IPS-20b (cell line): ENCODE measurements at regions not wholly inside any gene's neighbourhood (a gene's known extent, or its start where the extent isn't known, plus 50 kb on each side); places are given as distances from the start of the nearest gene placed in this dataset.
"Not testable (repeated sequence)": the region's sequence is repeated elsewhere in the genome, so short reads cannot be mapped to it uniquely, and the experiment has no call there.

ENCODE experiments used
- H3K27ac ChIP-seq: one replicate; pipeline ENCODE4 v1.5.1; 2013; ENCODE audit warnings: low read length
- H3K27me3 ChIP-seq: 2 replicates; pipeline ENCODE4 v1.6.1; 2013; ENCODE audit warnings: mild to moderate bottlenecking, low read length, inconsistent platforms; ENCODE audit not compliant: insufficient read depth
- H3K36me3 ChIP-seq: 2 replicates; pipeline ENCODE4 v1.6.1; 2013; ENCODE audit warnings: low read depth, mild to moderate bottlenecking, inconsistent platforms, low read length, moderate library complexity; ENCODE audit not compliant: insufficient read depth
- H3K4me1 ChIP-seq: 2 replicates; pipeline ENCODE4 v1.6.1; 2013; ENCODE audit warnings: mild to moderate bottlenecking, control low read depth, inconsistent platforms, low read length, moderate library complexity; ENCODE audit not compliant: insufficient read depth
- H3K4me3 ChIP-seq: 2 replicates; pipeline ENCODE4 v1.5.1; 2013; ENCODE audit warnings: mild to moderate bottlenecking, low read length, inconsistent platforms
- H3K9ac ChIP-seq: 2 replicates; pipeline ENCODE4 v1.6.1; 2013; ENCODE audit warnings: low read depth, mild to moderate bottlenecking, inconsistent platforms, low read length, moderate library complexity
- H3K9me3 ChIP-seq: 2 replicates; pipeline ENCODE4 v1.6.1; 2013; ENCODE audit warnings: mild to moderate bottlenecking, low read depth, low read length, inconsistent platforms; ENCODE audit not compliant: insufficient read depth

DNA sequence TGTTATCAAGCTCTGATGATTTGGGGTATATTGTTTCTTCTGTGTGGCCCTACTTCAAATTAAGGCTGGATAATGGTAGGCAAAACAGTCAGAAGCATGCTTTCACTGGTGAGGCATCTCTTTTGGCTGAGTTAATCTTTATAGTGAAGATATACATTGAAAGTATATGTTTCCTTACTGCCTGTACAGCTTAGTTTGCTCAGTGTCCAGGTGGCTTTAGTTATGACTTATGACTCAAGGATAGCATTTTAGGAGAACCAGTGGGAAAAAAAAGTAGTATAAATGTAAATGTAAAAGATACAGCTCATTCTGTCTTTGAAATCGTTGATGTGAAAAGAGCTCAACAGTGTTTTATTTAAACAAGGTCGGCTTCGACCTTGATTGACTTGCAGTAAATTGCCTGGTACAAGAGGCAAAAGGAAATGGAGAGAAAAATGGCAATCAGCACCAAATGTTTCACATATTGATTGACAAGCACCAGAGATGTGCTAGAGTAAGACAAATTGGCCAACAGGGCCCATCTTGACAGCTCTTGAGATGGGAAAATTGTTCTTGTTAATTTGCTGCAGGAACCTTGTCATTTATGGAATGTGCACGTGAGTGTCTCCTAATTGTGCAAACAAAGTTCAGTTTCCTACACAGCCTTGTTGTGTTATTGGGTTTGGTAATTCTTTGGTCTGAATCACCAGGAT is 447.4 kb upstream of the WWC1 start:
- Histone ChIP-seq H3K9me3 (no peaks in the 10 kb centered on the region), H3K4me3 (no peak overlapping the region), H3K27ac (no peak overlapping the region), H3K27me3 (no peaks in the 10 kb centered on the region), H3K4me1 (peaks cover 4% of the 10 kb centered on the region; the same call in 1 of the 2 replicates), H3K9ac (no peak overlapping the region), H3K36me3 (no peaks in the 10 kb centered on the region)

DNA sequence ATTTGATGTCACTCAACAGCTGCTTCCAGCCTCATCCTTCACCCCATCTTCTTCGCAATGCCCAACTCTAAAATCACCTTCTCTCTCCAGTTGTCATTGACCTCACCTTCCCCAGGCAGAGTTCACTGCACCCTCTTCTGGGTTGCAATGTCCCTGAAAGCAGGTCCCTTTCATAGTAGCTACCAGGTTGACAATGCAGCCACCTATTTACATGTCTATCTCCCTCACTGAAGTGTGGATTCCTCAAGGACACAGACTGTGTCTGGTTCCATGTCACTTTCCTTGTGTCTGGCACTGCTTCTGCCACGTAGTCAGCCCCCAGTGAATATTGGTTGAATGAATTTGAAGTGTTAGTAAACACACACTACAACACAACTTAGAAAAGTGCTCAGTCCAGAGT is 445.5 kb upstream of the WWC1 start:
- no peak overlapping the region for H3K4me3 ChIP-seq
- H3K36me3 ChIP-seq: no peaks in the 10 kb centered on the region
- no peak overlapping the region for H3K9ac ChIP-seq
- H3K27me3 ChIP-seq: no peaks in the 10 kb centered on the region
- no peaks in the 10 kb centered on the region for H3K9me3 ChIP-seq
- H3K27ac ChIP-seq: no peak overlapping the region
- H3K4me1 ChIP-seq: peaks cover 3% of the 10 kb centered on the region; the same call in 1 of the 2 replicates

DNA sequence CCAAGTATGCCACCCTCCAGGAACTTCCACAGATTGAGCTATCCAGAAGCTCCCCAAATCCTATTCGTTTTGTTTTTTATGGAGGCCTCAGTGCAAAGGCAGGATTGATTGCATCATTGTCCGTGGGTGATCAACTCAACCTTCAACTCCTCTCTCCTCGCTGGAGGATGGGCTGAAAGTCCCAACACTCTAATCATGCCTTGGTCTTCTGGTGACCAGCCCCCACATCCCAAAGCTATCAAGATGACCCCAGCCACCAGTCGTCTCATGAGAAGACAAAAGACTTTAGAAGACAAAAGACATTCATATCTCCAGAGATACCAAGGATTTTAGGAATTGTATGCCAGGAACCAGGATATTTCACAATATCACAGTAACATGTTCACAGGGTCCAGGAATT is 441.6 kb upstream of the WWC1 start:
- H3K27ac ChIP-seq: no peak overlapping the region

DNA sequence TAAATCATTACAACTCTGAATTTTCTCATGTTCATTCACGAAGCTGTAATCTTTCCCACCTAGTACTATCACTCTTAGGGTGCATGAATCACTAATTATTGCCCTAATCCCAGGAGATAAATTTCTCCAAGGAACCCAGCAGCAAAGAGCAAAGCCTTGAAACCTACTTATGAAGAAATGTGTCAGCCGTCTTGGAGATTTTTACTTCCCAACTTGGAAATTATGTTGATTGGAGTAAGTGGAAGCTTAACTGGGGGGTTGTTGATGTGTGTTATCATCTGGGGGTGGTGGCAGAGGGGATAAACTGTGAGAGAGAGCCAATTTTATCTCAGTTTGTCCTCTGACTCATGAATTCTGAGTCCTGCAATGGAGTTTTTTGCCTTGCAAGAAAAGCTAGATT is 440.5 kb upstream of the WWC1 start:
- no peak overlapping the region for H3K27ac ChIP-seq
- H3K27me3 ChIP-seq: no peaks in the 10 kb centered on the region
- no peaks in the 10 kb centered on the region for H3K36me3 ChIP-seq
- no peaks in the 10 kb centered on the region for H3K9me3 ChIP-seq
- no peak overlapping the region for H3K9ac ChIP-seq
- peaks cover 1% of the 10 kb centered on the region; the same call in 1 of the 2 replicates for H3K4me1 ChIP-seq
- no peak overlapping the region for H3K4me3 ChIP-seq

More for the DNA sequence above, 441.6 kb upstream of the WWC1 start:
- Histone ChIP-seq H3K36me3 (no peaks in the 10 kb centered on the region), H3K4me1 (peaks cover 3% of the 10 kb centered on the region; the same call in 1 of the 2 replicates), H3K4me3 (no peak overlapping the region), H3K9ac (no peak overlapping the region), H3K27me3 (no peaks in the 10 kb centered on the region), H3K9me3 (no peaks in the 10 kb centered on the region)

DNA sequence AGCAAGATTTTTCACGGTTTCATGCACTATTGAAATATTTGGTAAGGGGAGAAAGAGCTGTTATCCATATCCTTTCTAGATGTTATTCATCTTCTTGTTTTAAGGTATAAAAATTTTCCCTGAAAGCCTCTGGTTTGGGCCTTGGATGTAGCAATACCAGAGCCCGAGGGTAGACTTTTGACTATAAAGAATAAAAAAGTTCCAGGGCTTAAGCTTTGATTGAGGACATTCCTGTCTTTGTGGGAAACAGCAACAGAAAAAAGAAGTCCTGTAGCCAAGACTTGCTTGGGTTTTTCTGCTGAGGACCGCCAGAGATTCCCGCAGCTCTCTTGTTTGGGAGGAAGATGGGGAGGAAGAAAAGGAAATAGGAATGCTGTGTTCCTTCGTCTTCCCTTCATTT is 440.0 kb upstream of the WWC1 start:
- Histone ChIP-seq H3K4me1 (no peaks in the 10 kb centered on the region), H3K36me3 (no peaks in the 10 kb centered on the region), H3K27me3 (no peaks in the 10 kb centered on the region), H3K27ac (no peak overlapping the region), H3K9me3 (no peaks in the 10 kb centered on the region), H3K9ac (no peak overlapping the region), H3K4me3 (no peak overlapping the region)

DNA sequence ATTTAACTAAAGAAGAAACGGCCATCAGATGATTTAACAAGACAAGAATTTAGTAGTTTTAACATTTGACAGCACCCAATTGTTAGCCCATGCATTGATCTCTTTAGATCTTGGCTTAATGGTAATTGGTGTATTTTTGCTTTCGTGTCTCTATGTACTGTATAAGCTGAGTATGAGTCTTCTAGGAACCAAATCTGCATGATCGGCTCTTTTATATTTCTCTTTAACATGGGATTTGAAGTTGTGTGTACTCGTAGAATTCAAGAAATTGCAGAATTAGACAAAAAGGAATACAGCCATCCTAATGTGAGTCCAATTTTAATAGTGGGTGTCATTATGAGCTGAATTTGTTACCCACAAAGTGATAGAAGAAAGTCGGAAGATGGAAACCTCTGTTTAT is 438.9 kb upstream of the WWC1 start:
- Histone ChIP-seq H3K27ac (no peak overlapping the region), H3K9ac (no peak overlapping the region), H3K36me3 (no peaks in the 10 kb centered on the region), H3K4me1 (no peaks in the 10 kb centered on the region), H3K9me3 (no peaks in the 10 kb centered on the region), H3K27me3 (no peaks in the 10 kb centered on the region), H3K4me3 (no peak overlapping the region)

DNA sequence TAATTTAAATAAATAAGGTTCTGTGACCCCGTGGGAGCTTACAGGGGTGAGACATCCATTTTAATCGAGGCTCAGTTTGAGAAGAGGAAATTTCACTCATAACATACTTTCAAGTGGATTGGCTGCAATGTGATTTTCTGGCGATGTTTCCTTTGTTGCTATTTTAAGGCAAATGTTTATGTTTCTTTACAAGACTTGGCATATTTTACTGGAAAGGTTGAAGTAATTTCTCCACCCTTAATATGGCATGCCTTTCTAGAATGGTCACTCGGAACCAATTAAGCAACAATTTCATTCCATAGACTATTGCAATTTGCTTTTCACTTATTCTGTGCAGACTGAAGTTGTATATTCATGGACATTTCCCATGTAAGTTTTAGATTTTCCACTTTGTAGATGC is 438.0 kb upstream of the WWC1 start:
- Histone ChIP-seq H3K9ac (no peak overlapping the region), H3K36me3 (no peaks in the 10 kb centered on the region), H3K4me3 (no peak overlapping the region), H3K4me1 (no peaks in the 10 kb centered on the region), H3K27me3 (no peaks in the 10 kb centered on the region), H3K9me3 (no peaks in the 10 kb centered on the region), H3K27ac (no peak overlapping the region)

DNA sequence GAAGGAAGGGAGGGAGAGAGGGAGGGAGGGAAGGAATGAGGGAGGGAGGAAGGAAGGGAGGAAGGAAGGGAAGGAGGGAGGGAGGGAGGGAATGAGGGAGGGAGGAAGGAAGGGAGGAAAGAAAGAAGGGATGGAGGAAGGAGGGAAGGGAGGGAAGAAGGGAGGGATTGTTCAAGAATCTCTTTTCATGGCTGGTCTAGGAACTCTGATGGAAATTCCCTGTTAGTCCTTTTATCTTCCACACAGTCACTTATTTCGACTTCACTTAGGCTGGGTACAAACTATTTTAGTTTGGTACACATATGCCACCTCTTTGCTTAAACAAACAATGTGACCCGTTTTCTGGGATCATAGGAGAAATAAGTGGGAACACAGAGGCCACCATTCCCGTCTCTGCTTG is 435.6 kb upstream of the WWC1 start:
- Histone ChIP-seq H3K4me1 (no peaks in the 10 kb centered on the region), H3K9ac (no peak overlapping the region), H3K27me3 (no peaks in the 10 kb centered on the region)

DNA sequence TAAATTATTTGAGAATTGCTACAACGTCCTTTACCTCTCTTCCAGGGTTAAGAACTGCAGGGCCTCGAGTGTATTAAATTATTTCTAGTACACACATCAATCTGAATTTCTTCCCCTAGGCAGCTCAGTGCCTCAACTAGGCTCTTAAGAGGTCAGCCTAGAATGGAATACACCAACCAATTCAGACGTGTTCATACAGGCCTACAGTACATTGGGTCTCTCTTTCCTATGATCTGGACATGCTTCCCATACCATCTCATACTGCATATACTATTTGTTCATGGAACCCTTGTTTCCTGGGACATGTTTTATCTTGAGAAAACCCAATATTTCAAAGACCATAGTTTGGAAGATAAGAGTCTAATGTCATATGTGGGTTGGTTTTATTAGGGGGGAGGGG is 434.1 kb upstream of the WWC1 start:
- Histone ChIP-seq H3K9me3 (no peaks in the 10 kb centered on the region), H3K4me1 (no peaks in the 10 kb centered on the region), H3K4me3 (no peak overlapping the region), H3K9ac (no peak overlapping the region), H3K27ac (no peak overlapping the region), H3K36me3 (no peaks in the 10 kb centered on the region), H3K27me3 (no peaks in the 10 kb centered on the region)

More for the DNA sequence above, 435.6 kb upstream of the WWC1 start:
- H3K4me3 ChIP-seq: no peak overlapping the region
- no peaks in the 10 kb centered on the region for H3K36me3 ChIP-seq
- no peak overlapping the region for H3K27ac ChIP-seq
- H3K9me3 ChIP-seq: no peaks in the 10 kb centered on the region

DNA sequence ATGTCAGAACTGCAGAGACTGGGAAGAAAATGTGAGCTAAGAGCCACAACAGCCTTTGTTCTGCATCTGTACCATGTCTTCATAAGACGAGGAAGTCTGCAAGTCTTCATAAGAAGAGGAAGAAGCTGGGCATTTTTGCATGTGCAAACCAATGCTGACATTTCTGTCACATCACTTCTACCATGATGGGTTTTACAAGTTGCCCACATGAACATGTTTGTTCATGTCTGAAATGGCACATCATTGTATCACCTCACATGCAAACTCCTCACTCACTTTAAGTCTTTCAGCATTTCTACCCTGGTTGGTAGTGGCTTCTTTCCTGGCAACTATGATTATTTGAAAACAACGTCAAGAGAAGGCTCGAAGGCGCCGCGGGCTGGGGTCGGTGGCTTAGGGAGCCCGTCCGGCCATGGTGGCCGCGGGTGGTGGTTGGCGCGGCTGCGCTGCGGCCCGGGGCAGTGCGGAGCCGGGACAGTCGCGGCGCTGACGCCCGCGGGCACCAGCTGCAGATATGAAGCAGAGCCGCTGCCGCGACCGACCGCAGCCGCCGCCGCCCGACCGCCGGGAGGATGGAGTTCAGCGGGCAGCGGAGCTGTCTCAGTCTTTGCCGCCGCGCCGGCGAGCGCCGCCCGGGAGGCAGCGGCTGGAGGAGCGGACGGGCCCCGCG is 433.1 kb upstream of the WWC1 start:
- not testable (repeated sequence) for H3K4me3 ChIP-seq, H3K36me3 ChIP-seq, H3K27ac ChIP-seq, H3K9ac ChIP-seq, H3K4me1 ChIP-seq, H3K27me3 ChIP-seq, H3K9me3 ChIP-seq

DNA sequence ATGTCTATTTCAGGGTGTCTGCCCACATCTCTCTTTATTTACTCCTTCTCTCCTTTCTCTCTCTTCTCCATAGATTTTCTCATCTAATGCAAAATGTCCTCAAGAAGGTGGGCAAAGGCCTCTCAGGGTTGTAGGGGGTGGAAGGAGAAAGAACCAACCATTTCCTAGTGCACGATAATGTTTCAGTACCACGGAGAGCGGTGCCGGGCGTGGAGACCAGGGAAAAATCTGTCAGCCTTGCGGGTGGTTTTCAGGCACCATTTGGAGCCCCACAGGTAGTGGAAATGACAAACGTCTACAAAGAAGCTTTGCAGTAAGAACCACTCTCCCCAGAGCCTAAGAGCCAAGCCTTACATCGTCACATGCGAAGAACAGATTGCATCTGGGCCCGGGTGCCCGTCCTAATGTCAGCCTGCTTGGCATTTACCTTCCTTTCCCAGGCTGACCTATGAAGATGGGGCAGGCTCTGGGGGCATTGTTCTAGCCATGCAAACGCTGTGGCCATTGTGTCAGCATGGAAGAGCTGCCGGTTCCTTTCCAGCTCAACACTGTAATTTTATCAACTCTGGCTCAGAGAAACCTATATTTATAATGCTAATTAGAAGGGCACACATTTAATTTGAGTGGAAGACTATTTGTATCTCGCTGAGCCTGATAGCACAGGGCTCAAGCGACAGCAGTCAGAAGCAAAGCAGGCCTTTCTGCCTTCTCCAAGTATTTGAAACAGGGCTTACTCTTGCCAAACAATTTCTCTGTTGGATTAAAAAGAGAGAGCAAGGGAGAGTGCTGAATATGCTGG is 430.1 kb upstream of the WWC1 start:
- H3K9me3 ChIP-seq: no peaks in the 10 kb centered on the region
- H3K9ac ChIP-seq: no peak overlapping the region
- no peak overlapping the region for H3K4me3 ChIP-seq
- H3K4me1 ChIP-seq: no peaks in the 10 kb centered on the region
- no peak overlapping the region for H3K27ac ChIP-seq
- H3K36me3 ChIP-seq: no peaks in the 10 kb centered on the region
- H3K27me3 ChIP-seq: no peaks in the 10 kb centered on the region
